ENCODE measurements at regions not wholly inside any gene's neighbourhood (a gene's known extent, or its start where the extent isn't known, plus 50 kb on each side); places are given as distances from the start of the nearest gene placed in this dataset.
"Not testable (repeated sequence)": the region's sequence is repeated elsewhere in the genome, so short reads cannot be mapped to it uniquely, and the experiment has no call there.

DNA sequence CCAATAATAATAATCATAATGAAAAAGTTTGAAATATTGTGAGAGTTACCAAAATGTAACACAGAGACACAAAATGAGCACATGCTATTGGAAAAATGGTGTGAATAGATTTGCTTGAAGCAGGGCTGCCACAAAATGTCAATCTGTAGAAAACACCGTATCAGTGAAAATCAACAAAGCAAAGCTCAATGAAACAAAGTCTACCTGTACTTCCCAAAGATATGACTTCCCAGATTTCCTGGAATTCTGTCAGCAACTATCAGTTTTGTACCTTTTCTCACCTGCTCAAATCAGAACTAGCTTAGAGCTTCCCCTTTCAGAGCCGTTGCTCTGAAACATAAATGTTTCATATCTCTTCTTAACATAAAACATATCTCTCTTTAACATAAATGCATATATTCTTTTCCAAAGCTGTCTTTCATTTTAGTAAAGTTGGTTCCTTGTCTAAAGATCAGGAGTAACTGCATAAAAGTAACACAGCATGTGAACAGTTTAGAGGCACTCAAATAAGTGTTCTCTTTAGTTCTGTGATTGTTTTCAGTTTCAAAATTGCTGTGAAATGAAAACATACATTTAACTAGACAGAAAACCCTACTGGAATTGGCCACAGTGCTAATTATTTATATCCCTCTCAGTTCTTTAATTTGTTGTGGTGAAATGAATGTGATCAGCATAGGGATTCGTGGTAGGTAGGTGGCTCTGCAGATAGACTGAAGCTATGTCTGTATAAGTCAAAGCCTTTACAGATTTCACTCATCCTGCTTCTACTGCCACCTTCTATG, 262.5 kb downstream of the KCNJ3 start:
- no peak for DNase-seq

DNA sequence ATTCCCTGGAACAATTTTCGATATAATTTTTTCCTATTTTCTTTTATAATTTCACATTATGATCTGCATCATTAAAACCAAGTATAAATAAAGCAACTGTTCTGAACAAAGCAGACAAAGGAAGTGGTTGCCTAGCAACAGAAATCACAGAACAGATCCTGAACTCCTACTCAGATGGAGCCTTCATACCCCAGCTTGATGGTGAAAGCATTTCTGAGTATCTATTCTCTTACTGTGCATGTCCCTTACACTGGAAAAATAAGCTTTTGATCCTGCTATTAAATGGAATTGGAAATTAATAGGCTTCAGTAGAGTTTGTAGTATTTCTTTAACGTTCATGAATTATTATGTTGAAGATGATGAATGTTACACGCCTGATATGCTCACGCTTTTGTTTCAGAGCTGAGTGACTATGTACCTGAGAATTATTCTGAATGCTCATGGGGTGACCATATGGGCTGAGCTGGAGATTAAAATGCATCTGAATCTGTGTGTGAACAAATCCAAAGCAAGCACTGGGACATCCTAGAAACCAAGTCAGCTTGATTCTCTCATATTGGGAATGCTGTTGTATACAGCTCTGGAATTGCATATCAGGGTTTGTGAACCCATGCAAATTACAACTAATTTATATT, 254.0 kb downstream of the KCNJ3 start:
- DNase-seq = no peak

DNA sequence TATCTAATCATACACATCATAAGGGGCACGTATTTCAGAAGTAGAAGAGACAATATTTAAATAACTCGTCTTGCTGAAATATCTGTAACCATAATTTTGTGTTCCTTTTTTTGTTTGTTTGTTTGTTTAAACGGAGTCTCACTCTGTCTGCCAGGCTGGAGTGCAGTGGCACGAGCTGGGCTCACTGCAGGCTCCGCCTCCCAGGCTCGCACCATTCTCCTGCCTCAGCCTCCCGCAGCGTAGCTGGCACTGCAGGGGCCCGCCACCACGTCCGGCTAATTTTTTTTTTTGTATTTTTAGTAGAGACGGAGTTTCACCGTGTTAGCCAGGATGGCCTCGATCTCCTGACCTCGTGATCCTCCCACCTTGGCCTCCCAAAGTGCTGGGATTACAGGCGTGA, 248.9 kb downstream of the KCNJ3 start:
- not testable (repeated sequence) for DNase-seq

DNA sequence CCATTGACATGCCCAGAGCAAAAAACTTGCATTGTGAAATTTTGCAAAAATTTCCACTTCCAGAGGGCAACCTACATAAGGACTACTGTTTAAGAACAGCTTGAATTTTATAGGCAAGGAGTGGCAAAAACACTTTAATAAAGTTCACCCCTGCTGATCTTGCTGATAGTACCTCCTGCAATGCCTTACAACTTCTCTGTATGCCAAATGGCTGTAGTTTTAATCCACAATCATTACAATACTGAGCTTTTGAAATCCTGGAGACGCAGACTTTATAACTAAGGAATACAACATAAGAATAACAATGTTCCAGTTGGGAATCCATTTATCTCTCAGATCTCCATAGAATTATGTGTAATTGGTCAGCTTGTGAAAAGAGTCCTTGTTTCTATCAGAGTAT, 247.5 kb downstream of the KCNJ3 start:
- no peak for DNase-seq

DNA sequence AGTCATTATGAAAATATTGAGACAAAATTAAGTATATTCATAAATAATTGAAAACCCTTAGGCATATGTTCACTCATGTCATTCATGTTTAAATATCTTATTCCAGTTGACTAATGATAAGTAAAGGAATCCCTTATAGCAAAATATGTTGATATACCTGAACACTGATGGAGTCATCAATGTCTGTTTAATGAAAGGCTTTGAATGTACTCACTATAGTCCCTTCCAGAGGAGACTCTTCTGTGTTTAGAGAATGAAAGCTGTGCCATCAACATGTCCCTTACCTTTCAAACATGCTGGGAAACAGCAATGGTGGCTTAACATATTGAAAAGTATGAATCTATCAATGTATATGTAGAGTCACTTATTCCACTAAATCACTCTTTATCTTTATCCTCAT, 242.9 kb downstream of the KCNJ3 start:
- DNase-seq = no peak

DNA sequence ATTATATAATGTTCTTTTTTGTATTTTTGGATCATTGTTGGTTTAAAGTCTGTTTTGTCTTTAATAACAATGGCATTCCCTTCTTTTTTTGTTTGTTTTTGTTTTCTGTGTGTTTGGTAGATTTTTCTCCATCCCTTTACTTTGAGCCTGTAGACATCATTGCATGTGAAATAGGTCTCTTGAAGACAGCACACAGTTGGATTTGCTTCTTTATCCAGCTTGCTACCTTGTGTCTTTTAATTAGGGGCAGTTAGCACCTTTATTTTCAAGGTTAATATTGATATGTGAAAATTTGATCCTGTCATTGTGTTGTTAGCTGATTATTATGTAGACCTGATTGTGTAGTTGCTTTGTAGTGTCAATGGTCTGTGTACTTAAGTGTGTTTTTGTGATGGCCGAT, 235.7 kb downstream of the KCNJ3 start:
- DNase-seq = no peak

DNA sequence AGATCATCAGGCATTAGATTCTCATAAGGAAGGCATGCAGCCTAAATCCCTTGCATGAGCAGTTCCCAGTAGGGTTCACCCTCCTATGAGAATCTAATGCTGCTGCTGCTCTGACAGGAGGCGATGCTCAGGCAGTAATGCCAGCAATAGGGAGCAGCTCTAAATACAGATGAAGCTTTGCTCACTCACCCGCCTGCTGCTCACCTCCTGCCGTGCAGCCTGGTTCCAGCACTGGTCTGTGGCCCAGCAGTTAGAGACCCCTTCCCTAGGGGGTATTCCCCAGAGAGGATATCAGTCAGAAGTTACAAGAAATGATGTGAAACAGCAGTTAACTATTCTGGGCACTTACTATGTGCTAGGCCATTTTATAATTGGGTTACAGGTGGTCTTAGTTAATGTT, 226.0 kb downstream of the KCNJ3 start:
- no peak for DNase-seq

DNA sequence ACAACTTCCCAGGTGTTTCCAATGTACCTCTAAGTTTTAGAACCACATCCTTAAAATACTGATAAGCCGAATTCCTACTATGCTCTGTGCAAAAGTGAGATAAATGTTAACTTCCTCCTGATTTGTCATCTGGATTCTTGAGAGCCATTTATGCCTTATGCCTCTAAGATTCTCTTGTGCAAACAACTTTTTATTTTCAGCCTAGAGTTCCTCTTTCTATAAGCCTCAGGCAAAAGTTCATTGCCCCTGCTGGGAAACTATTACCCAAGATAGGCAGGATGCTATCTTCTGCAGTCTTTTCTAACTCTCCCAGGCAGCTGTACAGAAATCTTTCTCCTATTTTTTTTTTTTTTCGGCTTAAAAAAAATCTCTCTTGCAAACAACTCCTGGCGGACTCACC, 216.1 kb downstream of the KCNJ3 start:
- DNase-seq = no peak

DNA sequence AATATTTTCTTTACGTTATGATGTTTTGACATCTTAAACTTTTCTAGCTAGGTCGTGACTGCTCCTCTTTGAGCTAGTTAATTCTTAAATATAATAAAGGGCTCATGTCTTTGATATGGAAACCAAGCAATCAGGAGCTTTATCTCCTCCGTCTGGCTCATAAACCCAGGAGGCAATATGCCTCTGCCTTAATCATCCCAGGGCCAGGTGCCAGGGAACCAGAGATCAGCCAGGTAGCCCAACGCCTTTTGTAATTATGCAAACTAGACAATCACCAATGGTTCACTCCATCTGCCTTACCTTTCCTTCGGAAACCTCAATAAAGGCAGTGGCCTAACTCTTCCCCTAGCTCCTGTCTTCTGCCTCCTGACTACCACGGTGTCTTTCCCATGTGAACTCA, 213.7 kb downstream of the KCNJ3 start:
- no peak for DNase-seq

DNA sequence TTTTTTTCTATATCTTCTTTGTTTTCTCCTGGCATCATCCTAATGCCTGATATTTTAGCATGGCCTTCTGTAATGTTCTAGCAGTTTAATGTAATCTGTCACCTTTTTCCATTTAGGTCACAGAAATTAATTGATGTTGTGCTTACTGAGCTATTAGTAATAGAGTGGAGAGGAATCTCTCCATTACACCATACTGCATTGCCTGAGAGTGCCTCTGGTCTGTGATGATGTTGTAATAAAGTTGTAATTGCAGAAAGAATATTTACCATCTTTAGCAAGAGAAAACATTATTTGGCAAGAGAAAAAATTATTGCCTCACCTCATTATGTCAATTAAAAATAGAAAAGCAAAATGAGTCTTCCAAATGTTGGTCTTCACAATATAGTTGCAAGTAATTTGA, 213.2 kb downstream of the KCNJ3 start:
- no peak for DNase-seq

DNA sequence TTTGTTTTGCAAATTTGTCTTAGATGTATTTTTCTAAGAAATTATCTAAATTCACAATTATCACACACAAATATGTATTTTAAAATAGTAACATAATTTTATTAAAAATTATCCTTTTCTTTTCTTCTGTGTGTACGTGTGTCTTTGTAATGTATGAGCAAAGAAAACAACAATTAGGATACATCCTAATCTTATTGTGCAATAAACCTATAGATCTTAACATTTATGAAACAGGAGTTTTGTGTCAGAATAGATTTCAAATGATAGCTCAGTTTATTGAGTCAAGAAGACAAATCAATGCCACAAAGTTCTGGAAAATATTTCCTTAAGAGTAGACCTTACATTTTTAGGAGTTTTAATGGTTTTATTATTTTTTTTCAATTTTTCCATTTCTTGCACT, 212.2 kb downstream of the KCNJ3 start:
- DNase-seq = no peak

DNA sequence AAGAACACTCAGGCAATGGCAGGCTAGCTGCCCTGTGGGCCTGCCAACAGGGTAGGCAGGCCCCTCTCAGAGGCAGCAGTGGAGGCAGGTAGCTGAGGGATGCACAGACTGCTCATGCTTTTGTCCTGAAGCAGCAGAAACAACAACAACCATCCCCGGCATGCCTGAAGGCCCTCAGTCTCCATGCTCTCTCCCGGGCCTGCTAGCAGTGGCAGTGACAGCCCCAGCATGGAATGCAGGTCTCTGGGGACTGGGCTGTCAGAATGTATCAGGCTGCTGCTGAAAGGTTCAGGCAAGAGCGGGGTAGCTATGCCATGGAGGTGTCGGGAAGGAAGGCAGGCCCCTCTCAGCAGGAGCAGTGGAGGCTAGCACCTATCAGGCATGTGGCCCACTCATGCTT, 209.8 kb downstream of the KCNJ3 start:
- no peak for DNase-seq

Measured in NCI-H1092 (cell line).